HK-2 (cell line): ENCODE measurements at regions not wholly inside any gene's neighbourhood (a gene's known extent, or its start where the extent isn't known, plus 50 kb on each side); places are given as distances from the start of the nearest gene placed in this dataset.
"Not testable (repeated sequence)": the region's sequence is repeated elsewhere in the genome, so short reads cannot be mapped to it uniquely, and the experiment has no call there.

ENCODE experiments used
- DNase-seq: peaks from one replicate; pipeline ENCODE4 v3.0.0-alpha.2; 2018; ENCODE audit not compliant: unreplicated experiment

DNA sequence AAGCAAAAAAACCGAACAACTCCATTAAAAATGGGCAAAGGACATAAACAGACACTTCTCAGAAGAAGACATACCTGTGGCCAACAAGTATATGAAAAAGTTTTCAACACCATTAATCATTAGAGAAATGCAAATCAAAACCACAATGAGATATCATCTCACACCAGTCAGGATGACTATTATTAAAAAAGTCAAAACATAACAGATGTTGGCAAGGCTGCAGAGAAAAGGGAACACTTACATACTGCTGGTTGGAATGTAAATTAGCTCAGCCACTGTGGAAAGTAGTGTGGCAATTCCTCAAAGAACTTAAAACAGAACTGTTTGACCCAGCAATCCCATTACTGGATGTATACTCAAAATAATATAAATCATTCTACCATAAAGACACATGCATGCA, 436.3 kb downstream of the KLHL13 start:
- no peak for DNase-seq

DNA sequence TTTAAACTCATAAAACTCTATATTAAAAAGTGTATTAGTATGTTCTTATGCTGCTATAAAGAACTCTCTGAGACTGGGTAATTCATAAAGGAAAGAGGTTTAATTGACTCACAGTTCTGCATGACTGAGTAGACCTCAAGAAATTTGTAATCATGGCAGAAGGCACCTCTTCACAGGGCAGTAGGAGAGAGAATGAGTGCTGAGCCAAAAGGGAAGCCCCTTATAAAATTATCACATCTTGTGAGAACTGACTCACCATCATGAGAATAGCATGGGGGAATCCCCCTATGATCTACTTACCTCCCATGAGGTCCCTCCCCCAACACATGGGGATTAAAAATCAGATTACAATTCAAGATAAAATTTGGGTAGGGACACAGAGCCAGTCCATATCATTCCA, 463.2 kb downstream of the KLHL13 start:
- DNase-seq = no peak

GRCh38 chrX:117645639-117646038, 471.0 kb downstream of the KLHL13 start:
- no peak for DNase-seq

GRCh38 chrX:117641913-117642656, 474.5 kb downstream of the KLHL13 start:
- no peak for DNase-seq

- DNase-seq = no peak
Measured at GRCh38 chrX:117636826-117637225, 479.8 kb downstream of the KLHL13 start.

DNA sequence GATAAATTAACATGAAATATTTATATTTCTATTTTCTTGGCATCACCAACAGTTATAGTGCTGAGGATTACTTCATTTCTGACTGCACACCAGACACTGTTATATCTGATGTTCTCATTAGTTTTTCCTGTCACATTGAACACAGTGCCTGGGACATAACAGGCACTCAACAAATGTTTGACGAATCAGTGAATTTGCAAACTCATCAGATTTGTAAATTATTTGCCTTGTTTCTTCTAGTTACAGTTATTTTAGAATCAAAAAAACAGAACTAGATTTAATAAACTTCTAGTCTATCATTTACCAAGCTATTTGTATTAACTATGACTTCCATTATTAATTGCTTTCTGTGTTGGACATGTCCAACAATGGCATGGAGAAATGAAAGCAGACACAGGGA, 483.3 kb downstream of the KLHL13 start:
- DNase-seq = no peak

DNA sequence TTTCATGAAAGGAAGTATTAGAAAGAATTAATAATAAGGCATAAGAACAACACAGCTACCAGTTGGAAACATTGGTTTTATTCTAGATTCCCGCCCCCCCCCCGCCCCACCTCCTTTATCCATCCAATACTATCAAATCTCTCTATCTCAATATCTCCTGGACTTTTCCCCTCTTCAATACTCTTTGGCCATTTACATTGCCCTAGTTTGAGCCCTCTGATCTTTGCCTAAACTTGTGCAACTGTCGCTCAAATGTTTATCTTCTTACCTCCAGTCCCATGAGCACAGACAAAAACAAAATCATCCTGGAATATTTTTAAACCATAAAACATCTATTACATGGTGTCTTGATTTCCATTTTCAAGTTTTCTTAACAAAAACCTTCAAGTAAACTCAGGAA, 488.2 kb downstream of the KLHL13 start:
- no peak for DNase-seq

DNA sequence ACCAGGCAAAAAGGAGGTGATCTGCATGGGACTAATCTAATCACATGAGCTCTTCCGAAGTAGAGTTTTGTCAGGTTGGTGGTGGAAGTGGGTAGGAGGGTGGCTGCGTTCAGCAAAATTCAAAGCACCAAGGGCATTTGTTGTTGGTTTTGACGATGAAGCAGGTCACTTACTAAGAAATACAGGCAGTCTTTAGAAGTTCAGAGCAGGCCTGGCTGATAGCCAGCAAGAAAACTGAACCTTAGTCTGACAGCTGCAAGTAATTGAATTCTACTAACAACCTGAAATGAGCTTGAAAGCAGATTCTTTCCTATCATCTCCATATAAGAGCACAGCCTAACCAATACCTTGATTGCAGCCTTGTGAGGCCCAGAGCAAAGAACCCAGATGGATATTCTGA, 505.8 kb downstream of the KLHL13 start:
- no peak for DNase-seq

DNA sequence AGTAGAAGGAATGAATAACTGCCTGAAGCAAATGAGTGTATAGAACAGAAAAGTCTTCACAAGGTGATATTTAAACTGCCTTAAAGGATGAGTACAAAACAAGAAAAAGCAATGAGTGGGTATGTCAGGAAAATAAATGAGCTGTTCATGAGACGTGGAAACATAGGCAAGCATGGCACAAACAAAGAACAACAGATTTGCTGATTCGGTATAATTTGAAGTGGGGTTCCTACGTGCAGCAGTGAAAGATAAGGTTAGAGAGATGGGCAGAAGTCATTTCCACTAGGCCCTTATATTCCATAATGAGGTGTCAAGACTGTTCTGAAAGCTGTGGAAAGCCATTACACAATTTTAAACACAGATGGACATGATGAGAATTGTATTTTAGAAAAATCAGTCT, 506.6 kb downstream of the KLHL13 start:
- DNase-seq = no peak

GRCh38 chrX:117607561-117607960, 509.0 kb downstream of the KLHL13 start:
- DNase-seq = no peak

GRCh38 chrX:117606101-117606500, 510.5 kb downstream of the KLHL13 start:
- not testable (repeated sequence) for DNase-seq

DNA sequence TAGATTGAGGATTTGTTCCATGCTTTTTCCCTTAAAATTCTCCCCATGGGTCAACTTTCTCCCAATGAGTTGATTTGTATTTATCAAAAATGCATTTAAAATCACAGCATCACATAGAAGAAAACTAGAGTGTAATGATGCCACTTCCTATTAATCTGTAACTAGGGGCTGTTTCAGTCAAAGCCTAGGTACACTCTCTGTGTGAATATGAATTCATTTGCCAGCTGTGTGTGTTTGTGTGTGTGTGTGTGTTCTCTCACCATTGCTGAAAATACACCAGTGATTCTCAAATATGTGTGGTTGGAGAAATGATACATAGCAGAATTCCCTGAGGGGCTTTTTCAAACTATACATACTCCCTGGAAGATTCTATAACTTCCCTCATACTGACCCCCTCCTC, 546.5 kb downstream of the KLHL13 start:
- DNase-seq = no peak

DNA sequence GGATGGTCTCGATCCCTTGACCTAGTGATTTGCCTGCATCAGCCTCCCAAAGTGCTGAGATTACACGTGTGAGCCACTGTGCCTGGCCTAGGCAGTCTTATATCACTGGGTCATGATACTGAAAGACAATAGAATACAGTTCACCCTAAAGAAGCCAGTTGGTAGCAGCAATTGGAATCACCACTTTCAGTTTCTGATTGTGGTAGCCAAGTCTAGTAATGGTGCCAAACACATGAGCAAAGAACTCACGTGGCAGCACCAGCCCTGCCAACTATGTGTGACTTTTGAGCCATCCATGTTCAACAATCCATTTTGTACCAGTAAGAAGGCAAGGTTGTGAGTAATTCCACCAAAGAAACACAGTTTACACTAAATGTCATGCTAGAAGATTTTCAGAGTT, 548.4 kb downstream of the KLHL13 start:
- DNase-seq = no peak

GRCh38 chrX:117543885-117544284, 572.7 kb downstream of the KLHL13 start:
- DNase-seq = no peak

- DNase-seq = no peak
Measured at GRCh38 chrX:117539090-117539418, 577.6 kb downstream of the KLHL13 start.

DNA sequence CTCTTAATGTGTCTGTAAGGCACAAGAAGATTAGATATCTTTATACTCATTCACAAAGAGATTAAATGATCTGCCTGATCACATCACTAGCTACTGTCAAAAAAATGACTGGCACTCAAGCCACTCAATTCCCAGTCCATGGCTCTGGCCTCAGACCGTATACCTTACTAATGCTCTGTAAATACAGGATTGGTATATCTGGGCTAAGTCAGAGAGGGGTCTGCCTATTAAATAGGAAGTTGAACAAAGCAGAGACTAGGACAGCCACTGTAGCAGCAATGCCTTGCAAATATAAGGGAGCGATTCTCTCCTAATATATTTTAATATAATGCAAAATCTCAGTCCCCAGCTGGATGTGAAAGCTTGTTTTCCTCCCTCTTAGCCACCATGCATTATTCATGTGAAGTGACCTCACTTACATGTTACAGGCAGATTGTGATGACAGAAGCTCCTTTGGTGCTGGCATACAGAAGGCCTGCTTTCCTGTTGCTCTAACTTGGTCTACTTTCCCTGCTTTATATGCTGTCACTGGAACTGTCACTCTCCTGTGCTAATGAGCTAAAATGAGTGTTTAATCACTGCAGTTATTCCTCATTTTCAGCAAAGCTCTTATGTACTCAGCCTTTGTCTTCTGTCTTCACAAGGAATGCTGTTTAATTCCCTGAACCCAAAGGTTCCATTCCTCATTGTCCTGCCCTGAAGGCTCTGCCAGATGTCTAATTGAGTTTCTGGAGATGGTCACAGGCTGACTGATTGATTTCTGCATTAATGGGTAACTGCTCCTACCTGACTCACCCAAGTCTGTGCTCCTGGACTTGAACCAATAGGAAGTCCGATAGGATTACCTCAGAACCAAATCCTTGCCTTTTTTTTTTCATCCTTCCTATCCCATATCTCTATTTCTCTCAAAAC, 578.2 kb downstream of the KLHL13 start:
- no peak for DNase-seq

DNA sequence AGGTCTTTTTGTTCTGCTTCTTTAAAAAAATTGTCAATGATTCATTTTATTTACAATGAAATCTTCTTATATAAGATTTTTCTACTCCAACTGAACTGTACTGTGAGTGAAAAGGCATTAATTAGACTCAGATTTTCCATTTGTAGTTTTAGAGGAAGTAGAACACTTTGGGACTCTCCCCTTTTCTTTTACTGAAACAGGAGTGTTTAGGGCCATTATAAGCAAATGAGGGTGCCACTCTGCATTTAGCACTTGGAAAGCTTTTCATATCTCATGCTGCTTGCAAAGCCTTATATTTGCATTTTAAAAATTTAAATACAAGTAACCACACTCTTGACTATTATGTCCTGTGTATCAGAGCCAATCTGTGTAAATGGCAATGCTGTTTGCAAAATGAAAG, 584.3 kb downstream of the KLHL13 start:
- DNase-seq = no peak

DNA sequence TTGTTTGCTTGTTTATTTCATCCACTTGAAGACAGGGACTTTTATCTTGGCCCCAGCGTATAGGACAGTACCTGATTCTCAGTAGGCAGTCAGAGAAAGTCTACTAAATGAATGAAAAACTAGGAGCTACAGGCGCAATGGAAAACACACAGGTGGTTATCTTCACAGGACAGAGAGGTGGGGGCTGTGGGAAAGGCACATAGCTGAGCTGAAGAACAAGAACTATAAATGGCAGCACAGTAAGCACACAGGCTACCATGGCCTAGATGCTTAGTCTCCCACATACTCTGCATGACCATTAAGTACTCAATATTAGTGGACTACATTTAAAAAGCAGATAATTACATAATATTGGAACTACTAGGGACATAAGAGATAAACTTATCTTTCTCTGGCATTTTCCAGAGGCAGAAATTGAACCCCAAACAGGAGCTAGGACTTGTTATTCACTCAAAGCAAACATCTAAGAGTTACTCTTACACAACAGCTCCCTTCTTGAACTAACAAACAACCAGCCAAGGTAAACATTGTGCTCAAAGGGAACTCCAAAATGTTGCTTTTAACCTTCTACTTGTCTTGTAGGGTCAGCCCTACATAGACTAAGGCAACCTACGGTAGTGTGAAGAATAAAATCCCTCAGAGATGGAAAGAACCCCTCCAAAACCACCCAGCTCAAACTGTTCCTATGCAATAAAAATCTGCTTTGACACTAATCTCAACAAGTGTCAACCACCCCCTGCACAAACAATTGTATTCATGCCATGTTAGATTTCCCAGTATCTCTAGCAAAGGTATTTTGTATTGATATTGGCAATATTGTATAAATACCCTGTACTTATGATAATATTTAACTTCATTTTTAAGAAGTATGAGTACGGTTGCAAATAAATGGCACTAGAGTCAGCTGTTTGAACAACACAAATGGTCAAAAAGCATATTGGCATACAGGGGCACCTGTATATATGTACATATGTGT, 593.6 kb downstream of the KLHL13 start:
- DNase-seq = no peak

- DNase-seq = no peak
Measured at GRCh38 chrX:117517994-117518393, 598.6 kb downstream of the KLHL13 start.

DNA sequence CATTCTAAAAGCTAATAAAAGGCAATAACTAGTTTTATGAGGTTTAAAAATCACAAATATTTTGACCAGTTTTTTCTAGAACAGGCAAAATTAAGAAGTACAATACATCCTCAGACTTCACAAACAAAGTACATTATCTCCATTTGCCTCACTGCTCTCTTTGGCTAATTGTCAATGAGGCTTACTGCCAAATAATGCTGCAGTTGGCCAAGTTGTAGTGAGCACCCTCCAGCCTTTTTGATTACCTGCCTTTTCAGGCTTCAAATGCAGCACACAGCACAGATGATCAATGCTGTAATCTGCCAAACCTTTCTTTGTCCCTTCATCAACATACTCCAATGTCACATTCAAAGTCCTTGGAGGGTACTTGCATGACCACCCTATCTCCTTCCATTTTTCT, 605.2 kb downstream of the KLHL13 start:
- DNase-seq = no peak

- no peak for DNase-seq
Measured at GRCh38 chrX:117510453-117510852, 606.2 kb downstream of the KLHL13 start.

- no peak for DNase-seq
Measured at GRCh38 chrX:117508021-117508420, 608.6 kb downstream of the KLHL13 start.
